ENCODE measurements at regions not wholly inside any gene's neighbourhood (a gene's known extent, or its start where the extent isn't known, plus 50 kb on each side); places are given as distances from the start of the nearest gene placed in this dataset.

DNA sequence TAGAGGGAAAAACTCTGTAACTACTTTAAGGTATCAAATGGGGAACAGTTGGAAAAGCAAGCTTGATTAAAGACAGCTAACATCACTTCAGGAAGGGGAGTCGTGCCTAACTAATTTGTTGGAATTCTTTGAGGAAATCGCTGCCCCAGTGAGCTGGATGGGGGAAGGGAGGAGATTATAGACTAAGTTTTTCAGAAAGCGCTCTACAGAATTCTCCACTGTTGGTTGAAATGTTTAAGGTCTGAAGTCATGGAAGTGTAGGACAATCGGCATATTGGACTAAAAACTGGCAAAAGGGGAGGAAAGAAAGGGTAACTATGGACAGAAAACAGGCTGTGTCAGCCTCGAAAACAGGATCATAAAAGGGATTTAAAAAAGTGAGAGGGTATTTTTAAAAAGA, 229.9 kb upstream of the HMGA2 start:
- BruUV-seq (replicated peaks): no TSS peak
- TF ChIP-seq POLR2AphosphoS5 (IDR thresholded peaks at IDR 0.05; ENCODE audit: low read depth, low read length) (no peak), TCF7L2 (IDR thresholded peaks at IDR 0.05; ENCODE audit: low read depth, low read length) (no peak), SIN3A (IDR thresholded peaks at IDR 0.05; ENCODE audit: borderline replicate concordance, insufficient read depth, low read depth, low read length) (no peak)
- TF ChIP-seq, protein P1, sequence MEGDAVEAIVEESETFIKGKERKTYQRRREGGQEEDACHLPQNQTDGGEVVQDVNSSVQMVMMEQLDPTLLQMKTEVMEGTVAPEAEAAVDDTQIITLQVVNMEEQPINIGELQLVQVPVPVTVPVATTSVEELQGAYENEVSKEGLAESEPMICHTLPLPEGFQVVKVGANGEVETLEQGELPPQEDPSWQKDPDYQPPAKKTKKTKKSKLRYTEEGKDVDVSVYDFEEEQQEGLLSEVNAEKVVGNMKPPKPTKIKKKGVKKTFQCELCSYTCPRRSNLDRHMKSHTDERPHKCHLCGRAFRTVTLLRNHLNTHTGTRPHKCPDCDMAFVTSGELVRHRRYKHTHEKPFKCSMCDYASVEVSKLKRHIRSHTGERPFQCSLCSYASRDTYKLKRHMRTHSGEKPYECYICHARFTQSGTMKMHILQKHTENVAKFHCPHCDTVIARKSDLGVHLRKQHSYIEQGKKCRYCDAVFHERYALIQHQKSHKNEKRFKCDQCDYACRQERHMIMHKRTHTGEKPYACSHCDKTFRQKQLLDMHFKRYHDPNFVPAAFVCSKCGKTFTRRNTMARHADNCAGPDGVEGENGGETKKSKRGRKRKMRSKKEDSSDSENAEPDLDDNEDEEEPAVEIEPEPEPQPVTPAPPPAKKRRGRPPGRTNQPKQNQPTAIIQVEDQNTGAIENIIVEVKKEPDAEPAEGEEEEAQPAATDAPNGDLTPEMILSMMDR (IDR thresholded peaks at IDR 0.05): no peak
- TF ChIP-seq, protein P2, sequence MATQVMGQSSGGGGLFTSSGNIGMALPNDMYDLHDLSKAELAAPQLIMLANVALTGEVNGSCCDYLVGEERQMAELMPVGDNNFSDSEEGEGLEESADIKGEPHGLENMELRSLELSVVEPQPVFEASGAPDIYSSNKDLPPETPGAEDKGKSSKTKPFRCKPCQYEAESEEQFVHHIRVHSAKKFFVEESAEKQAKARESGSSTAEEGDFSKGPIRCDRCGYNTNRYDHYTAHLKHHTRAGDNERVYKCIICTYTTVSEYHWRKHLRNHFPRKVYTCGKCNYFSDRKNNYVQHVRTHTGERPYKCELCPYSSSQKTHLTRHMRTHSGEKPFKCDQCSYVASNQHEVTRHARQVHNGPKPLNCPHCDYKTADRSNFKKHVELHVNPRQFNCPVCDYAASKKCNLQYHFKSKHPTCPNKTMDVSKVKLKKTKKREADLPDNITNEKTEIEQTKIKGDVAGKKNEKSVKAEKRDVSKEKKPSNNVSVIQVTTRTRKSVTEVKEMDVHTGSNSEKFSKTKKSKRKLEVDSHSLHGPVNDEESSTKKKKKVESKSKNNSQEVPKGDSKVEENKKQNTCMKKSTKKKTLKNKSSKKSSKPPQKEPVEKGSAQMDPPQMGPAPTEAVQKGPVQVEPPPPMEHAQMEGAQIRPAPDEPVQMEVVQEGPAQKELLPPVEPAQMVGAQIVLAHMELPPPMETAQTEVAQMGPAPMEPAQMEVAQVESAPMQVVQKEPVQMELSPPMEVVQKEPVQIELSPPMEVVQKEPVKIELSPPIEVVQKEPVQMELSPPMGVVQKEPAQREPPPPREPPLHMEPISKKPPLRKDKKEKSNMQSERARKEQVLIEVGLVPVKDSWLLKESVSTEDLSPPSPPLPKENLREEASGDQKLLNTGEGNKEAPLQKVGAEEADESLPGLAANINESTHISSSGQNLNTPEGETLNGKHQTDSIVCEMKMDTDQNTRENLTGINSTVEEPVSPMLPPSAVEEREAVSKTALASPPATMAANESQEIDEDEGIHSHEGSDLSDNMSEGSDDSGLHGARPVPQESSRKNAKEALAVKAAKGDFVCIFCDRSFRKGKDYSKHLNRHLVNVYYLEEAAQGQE (IDR thresholded peaks at IDR 0.05; ENCODE audit: insufficient read depth in 1 of 2, low read depth in 2 of 2, low read length in 1 of 2): no peak
- Histone ChIP-seq H3K4me1 (ENCODE audit: control insufficient read depth, insufficient read depth, low read length) (no peaks in the 10 kb centered on the region; the same call in 1 of the 2 replicates), H3K27me3 (ENCODE audit: control insufficient read depth, insufficient read depth, low read length) (no peaks in the 10 kb centered on the region), H3K4me3 (ENCODE audit: low read depth in 2 of 2, low read length in 2 of 2) (no peak overlapping the region), H3K27ac (ENCODE audit: low read length) (no peak overlapping the region; the same call in 1 of the 2 replicates), H3K9me3 (ENCODE audit: control insufficient read depth, insufficient read depth, low read depth, low read length) (no peaks in the 10 kb centered on the region), H3K36me3 (ENCODE audit: control insufficient read depth, insufficient read depth, low read length) (no peaks in the 10 kb centered on the region)
- ChIA-PET POLR2A (no interaction called here), CTCF (no interaction called here)
- intact Hi-C loops (cut with micrococcal nuclease; ENCODE audit: unreplicated experiment) (no loop called here), in situ Hi-C loops (cut with HindIII; ENCODE audit: low pct_unique_long_range_greater_than_20kb, low sequenced_read_pairs) (no loop called here)
- no peak for ATAC-seq
- DNase-seq (ENCODE audit: low read depth, low spot score): no peak

DNA sequence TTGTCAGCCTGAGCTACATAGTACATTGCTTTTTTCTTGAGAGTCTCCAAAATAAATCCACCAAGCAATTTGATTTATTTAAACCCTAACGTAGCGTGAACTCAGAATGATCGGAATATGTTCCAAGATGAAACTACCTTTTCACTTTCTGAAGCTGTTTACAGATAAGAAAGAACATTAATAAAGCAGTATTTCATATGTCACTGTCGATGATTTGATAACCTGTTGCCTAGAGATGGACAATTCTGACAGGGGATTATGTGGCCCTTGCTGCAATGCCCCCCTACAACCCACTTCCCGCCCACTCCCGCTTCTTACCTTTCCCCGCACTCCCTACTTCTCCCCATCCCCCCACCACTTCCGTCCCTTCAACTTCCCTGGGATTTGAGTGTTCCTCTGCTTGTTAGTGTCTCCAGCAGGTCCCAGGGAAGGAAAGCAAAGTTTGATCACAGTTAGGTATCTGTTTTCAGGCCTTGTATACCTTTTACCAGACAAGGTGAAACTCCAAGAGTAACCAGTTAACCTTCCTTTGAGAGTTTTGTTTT, 229.2 kb upstream of the HMGA2 start:
- Histone ChIP-seq H3K27me3 (ENCODE audit: control insufficient read depth, insufficient read depth, low read length) (no peaks in the 10 kb centered on the region), H3K4me3 (ENCODE audit: low read depth in 2 of 2, low read length in 2 of 2) (no peak overlapping the region), H3K36me3 (ENCODE audit: control insufficient read depth, insufficient read depth, low read length) (no peaks in the 10 kb centered on the region), H3K27ac (ENCODE audit: low read length) (no peak overlapping the region), H3K9me3 (ENCODE audit: control insufficient read depth, insufficient read depth, low read depth, low read length) (no peaks in the 10 kb centered on the region), H3K4me1 (ENCODE audit: control insufficient read depth, insufficient read depth, low read length) (no peaks in the 10 kb centered on the region; the same call in 1 of the 2 replicates)
- ChIA-PET POLR2A (no interaction called here), CTCF (no interaction called here)
- DNase-seq (ENCODE audit: low read depth, low spot score) (no peak), ATAC-seq (no peak)
- in situ Hi-C loops (cut with HindIII; ENCODE audit: low pct_unique_long_range_greater_than_20kb, low sequenced_read_pairs) (no loop called here), intact Hi-C loops (cut with micrococcal nuclease; ENCODE audit: unreplicated experiment) (no loop called here)
- TF ChIP-seq, protein P2 (IDR thresholded peaks at IDR 0.05; ENCODE audit: insufficient read depth in 1 of 2, low read depth in 2 of 2, low read length in 1 of 2): no peak
- TF ChIP-seq POLR2AphosphoS5 (IDR thresholded peaks at IDR 0.05; ENCODE audit: low read depth, low read length) (no peak), TCF7L2 (IDR thresholded peaks at IDR 0.05; ENCODE audit: low read depth, low read length) (no peak), SIN3A (IDR thresholded peaks at IDR 0.05; ENCODE audit: borderline replicate concordance, insufficient read depth, low read depth, low read length) (no peak)
- TF ChIP-seq, protein P1 (IDR thresholded peaks at IDR 0.05): no peak
- BruUV-seq (replicated peaks): no TSS peak

Measured in Panc1 (cell line).